Fibroblast of skin of left quadriceps (primary cell): ENCODE measurements at regions not wholly inside any gene's neighbourhood (a gene's known extent, or its start where the extent isn't known, plus 50 kb on each side); places are given as distances from the start of the nearest gene placed in this dataset.

Source experiments
- DNase-seq, 2 experiments: peaks; one replicate each; pipeline ENCODE4 v3.0.0-alpha.2; 2013; ENCODE audit warnings: low read depth in 2 of 2

GRCh38 chr7:36096460-36097095 lies 56.5 kb upstream of the EEPD1 start:
- no peak for DNase-seq

- DNase-seq = no peak
These were observed 55.0 kb upstream of the EEPD1 start for GRCh38 chr7:36098096-36098495.

- DNase-seq = peak; percentile 29 to 40
These were observed 52.8 kb upstream of the EEPD1 start for GRCh38 chr7:36100226-36100625.

- peak in 1 of 2 experiments; percentile 2 for DNase-seq
These were observed 52.4 kb upstream of the EEPD1 start for GRCh38 chr7:36100634-36101033.
